ENCODE measurements at regions not wholly inside any gene's neighbourhood (a gene's known extent, or its start where the extent isn't known, plus 50 kb on each side); places are given as distances from the start of the nearest gene placed in this dataset.

DNA sequence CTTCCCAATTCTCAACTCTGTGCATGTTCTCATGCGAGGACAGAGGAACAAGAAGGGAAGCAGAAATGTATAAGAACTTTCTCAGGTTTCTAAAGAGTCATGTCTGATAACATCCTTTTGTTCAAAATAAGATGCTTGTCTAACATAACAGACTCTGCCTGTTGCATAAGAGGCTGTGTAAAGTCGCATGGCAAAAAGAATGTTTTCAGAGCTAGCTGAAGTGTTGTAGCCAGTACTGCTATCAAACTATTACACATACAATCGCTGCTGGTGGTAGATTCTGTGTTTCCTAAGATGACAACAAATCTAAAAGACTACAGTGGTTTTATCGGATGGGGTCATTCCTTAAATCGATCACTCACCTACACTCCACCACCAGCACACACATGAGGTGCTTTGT, 487.5 kb downstream of the IRS1 start:
- no peak for FAIRE-seq
- no peak for ATAC-seq
- H3K27ac ChIP-seq, result no peak overlapping the region
- WGBS (ENCODE audit: missing lambda C conversion rate), result 85% methylated on average over 5 of the region's 5 CpGs
- H3K4me1 ChIP-seq, result peaks cover 7% of the 10 kb centered on the region; the same call in 1 of the 3 replicates
- ChIA-PET CTCF (no interaction called here), POLR2A (no interaction called here)
- TF ChIP-seq NPAS2 (CRISPR knock-in tag; IDR thresholded peaks at IDR 0.05; ENCODE audit: borderline replicate concordance) (no peak), ZSCAN20 (CRISPR knock-in tag; IDR thresholded peaks at IDR 0.05) (no peak), JUNB (IDR thresholded peaks at IDR 0.05) (no peak), TFCP2L1 (CRISPR knock-in tag; IDR thresholded peaks at IDR 0.05) (no peak), JUN (IDR thresholded peaks at IDR 0.05) (no peak), TP53 (CRISPR knock-in tag; IDR thresholded peaks at IDR 0.05) (no peak), POLR2AphosphoS2 (conservative IDR thresholded peaks at IDR 0.05; ENCODE audit: low read length) (no peak), POLR2A (IDR thresholded peaks at IDR 0.05; ENCODE audit: low read length) (no peak), FOSL2 (IDR thresholded peaks at IDR 0.05) (no peak), FOSL2 (CRISPR knock-in tag; IDR thresholded peaks at IDR 0.05) (no peak), SMC3 (IDR thresholded peaks at IDR 0.05) (no peak)
- TF ChIP-seq, protein P1, sequence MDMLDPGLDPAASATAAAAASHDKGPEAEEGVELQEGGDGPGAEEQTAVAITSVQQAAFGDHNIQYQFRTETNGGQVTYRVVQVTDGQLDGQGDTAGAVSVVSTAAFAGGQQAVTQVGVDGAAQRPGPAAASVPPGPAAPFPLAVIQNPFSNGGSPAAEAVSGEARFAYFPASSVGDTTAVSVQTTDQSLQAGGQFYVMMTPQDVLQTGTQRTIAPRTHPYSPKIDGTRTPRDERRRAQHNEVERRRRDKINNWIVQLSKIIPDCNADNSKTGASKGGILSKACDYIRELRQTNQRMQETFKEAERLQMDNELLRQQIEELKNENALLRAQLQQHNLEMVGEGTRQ (IDR thresholded peaks at IDR 0.05), result no peak
- H3K4me3 ChIP-seq, result no peak overlapping the region
- H3K4me2 ChIP-seq, result no peak overlapping the region
- H3K9me3 ChIP-seq, result no peaks in the 10 kb centered on the region
- no peak for DNase-seq (ENCODE audit: low read depth in 1 of 2, low spot score in 1 of 2)

DNA sequence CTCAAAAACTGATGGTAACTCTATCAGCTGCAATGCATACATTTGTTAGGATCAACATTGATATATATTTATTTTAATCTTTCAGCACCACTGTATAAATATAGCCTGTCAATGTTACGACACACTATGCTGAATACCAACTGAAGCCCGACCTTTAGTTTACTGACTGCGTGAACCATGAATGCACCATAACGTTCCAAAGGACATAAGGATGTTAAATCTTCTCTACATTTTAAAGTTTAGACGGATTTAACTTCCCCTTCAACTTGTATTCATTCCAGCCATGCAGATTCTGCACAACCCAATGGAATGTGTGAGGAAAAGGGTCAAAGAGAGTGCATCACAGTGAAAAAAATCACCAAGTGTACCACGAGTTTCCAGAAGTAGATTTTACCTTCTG, 489.5 kb downstream of the IRS1 start:
- TF ChIP-seq POLR2AphosphoS2 (conservative IDR thresholded peaks at IDR 0.05; ENCODE audit: low read length), result no peak
- no peak for TF ChIP-seq CEBPB (IDR thresholded peaks at IDR 0.05)
- TF ChIP-seq EHF (CRISPR knock-in tag; IDR thresholded peaks at IDR 0.05), result no peak
- no peak for TF ChIP-seq CHD4 (IDR thresholded peaks at IDR 0.05; ENCODE audit: borderline replicate concordance)
- TF ChIP-seq GATA3 (IDR thresholded peaks at IDR 0.05; ENCODE audit: borderline replicate concordance), result no peak
- TF ChIP-seq SREBF2 (IDR thresholded peaks at IDR 0.05), result no peak
- Histone ChIP-seq H3K4me3 (no peak overlapping the region), H3K27ac (no peak overlapping the region), H3K4me1 (peaks cover 7% of the 10 kb centered on the region; the same call in 1 of the 3 replicates), H3K4me2 (no peak overlapping the region), H3K9me3 (no peaks in the 10 kb centered on the region)
- POLR2A ChIA-PET, result no interaction called here
- FAIRE-seq (no peak), ATAC-seq (no peak), DNase-seq (ENCODE audit: low read depth in 1 of 2, low spot score in 1 of 2) (no peak)
- 70% methylated on average over 6 of the region's 6 CpGs for WGBS (ENCODE audit: missing lambda C conversion rate)
- CTCF ChIA-PET, result no interaction called here

DNA sequence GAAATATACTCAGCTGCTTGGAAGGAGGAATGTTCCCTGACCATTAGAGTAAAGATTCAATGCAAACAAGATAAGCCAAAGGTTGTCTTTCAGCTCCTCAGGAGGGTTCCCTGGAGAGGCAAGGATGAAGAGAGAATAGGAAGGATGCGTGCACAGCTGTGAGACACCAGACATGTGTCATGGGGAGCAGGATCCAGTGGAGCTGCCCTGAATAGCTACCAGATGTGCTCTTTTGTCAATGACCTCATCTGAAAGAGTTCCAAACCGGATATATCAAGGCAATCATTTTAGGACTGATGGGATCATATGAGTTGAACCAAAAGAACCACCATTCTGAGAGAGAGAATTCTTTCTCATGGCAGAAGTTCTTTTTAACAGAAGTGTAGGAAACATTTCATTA, 490.6 kb downstream of the IRS1 start:
- FAIRE-seq (no peak), DNase-seq (ENCODE audit: low read depth in 1 of 2, low spot score in 1 of 2) (no peak), ATAC-seq (no peak)
- Histone ChIP-seq H3K4me2 (no peak overlapping the region), H3K4me3 (no peak overlapping the region), H3K27ac (no peak overlapping the region), H3K9me3 (no peaks in the 10 kb centered on the region), H3K4me1 (peaks cover 7% of the 10 kb centered on the region; the same call in 1 of the 3 replicates)
- ChIA-PET CTCF (no interaction called here), POLR2A (interaction anchor here (0.6 kb wide), 1 partner anchor 98 kb away, joined by 3 read pairs; no protein-coding TSS in a partner anchor)
- WGBS (ENCODE audit: missing lambda C conversion rate), result 67% methylated on average over 2 of the region's 2 CpGs
- no peak for TF ChIP-seq HEYL (CRISPR knock-in tag; IDR thresholded peaks at IDR 0.05)
- TF ChIP-seq PHF8 (IDR thresholded peaks at IDR 0.05; ENCODE audit: borderline replicate concordance, low read depth), result no peak
- TF ChIP-seq NPAS2 (CRISPR knock-in tag; IDR thresholded peaks at IDR 0.05; ENCODE audit: borderline replicate concordance), result no peak
- no peak for TF ChIP-seq EHF (CRISPR knock-in tag; IDR thresholded peaks at IDR 0.05)
- TF ChIP-seq, protein P2, sequence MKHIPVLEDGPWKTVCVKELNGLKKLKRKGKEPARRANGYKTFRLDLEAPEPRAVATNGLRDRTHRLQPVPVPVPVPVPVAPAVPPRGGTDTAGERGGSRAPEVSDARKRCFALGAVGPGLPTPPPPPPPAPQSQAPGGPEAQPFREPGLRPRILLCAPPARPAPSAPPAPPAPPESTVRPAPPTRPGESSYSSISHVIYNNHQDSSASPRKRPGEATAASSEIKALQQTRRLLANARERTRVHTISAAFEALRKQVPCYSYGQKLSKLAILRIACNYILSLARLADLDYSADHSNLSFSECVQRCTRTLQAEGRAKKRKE (CRISPR knock-in tag; IDR thresholded peaks at IDR 0.05; ENCODE audit: low read depth), result no peak
- no peak for TF ChIP-seq ZFP36 (IDR thresholded peaks at IDR 0.05; ENCODE audit: borderline replicate concordance, partially characterized antibody)
- TF ChIP-seq, protein P3, sequence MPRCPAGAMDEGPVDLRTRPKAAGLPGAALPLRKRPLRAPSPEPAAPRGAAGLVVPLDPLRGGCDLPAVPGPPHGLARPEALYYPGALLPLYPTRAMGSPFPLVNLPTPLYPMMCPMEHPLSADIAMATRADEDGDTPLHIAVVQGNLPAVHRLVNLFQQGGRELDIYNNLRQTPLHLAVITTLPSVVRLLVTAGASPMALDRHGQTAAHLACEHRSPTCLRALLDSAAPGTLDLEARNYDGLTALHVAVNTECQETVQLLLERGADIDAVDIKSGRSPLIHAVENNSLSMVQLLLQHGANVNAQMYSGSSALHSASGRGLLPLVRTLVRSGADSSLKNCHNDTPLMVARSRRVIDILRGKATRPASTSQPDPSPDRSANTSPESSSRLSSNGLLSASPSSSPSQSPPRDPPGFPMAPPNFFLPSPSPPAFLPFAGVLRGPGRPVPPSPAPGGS (IDR thresholded peaks at IDR 0.05), result no peak
- no peak for TF ChIP-seq CHD2 (IDR thresholded peaks at IDR 0.05; ENCODE audit: low read length, partially characterized antibody)
- TF ChIP-seq ZC3H11A (IDR thresholded peaks at IDR 0.05), result no peak
- no peak for TF ChIP-seq FOSB (CRISPR knock-in tag; IDR thresholded peaks at IDR 0.05)
- TF ChIP-seq NR3C1 (IDR thresholded peaks at IDR 0.05), result no peak
- TF ChIP-seq CBX8 (IDR thresholded peaks at IDR 0.05), result no peak
- no peak for TF ChIP-seq CHD4 (IDR thresholded peaks at IDR 0.05; ENCODE audit: borderline replicate concordance)
- no peak for TF ChIP-seq RNF2 (IDR thresholded peaks at IDR 0.05; ENCODE audit: borderline replicate concordance, low read depth)
- TF ChIP-seq SMC3 (IDR thresholded peaks at IDR 0.05), result no peak
- no peak for TF ChIP-seq RAD21 (conservative IDR thresholded peaks at IDR 0.05 in 1 of 2, IDR thresholded peaks at IDR 0.05 in 1 of 2)
- no peak for TF ChIP-seq RCOR1 (IDR thresholded peaks at IDR 0.05; ENCODE audit: low read depth, low read length)
- no peak for TF ChIP-seq POLR2A (IDR thresholded peaks at IDR 0.05; ENCODE audit: low read length)
- TF ChIP-seq JUN (IDR thresholded peaks at IDR 0.05), result no peak

Measured in A549 (cell line).